Keratinocyte (primary cell): ENCODE measurements at regions not wholly inside any gene's neighbourhood (a gene's known extent, or its start where the extent isn't known, plus 50 kb on each side); places are given as distances from the start of the nearest gene placed in this dataset.

Experiments
- DNase-seq: peaks from one replicate; pipeline ENCODE4 v3.0.0-alpha.2; 2011; ENCODE audit warnings: low read depth, missing footprints, low spot score
- FAIRE-seq: peaks from 2 replicates; lab custom pipeline; 2011; peaks lifted over from hg19 to GRCh38; lab: Jason Lieb, UNC
- H2AFZ ChIP-seq: 2 replicates; pipeline ENCODE4 v1.6.0; 2012; ENCODE audit warnings: low read length, control low read depth, inconsistent platforms; ENCODE audit not compliant: control insufficient read depth
- H3K27ac ChIP-seq: 2 replicates; pipeline ENCODE4 v1.5.1; 2011; ENCODE audit warnings: low read length; ENCODE audit not compliant: control insufficient read depth, insufficient read depth
- H3K27me3 ChIP-seq: 3 replicates; pipeline ENCODE4 v1.6.0; 2011; ENCODE audit warnings: low read length; ENCODE audit not compliant: control insufficient read depth, insufficient read depth; ENCODE audit errors: extremely low read depth
- H3K36me3 ChIP-seq, 2 experiments: 2 replicates in 1 of 2; 3 replicates in 1 of 2; pipeline ENCODE4 v1.5.1; 2011; ENCODE audit warnings: low read length in 2 of 2, mild to moderate bottlenecking in 1 of 2; ENCODE audit not compliant: control insufficient read depth in 2 of 2, insufficient read depth in 2 of 2; ENCODE audit errors: extremely low read depth in 1 of 2
- H3K4me1 ChIP-seq: 3 replicates; pipeline ENCODE4 v1.5.1; 2011; ENCODE audit warnings: low read length; ENCODE audit not compliant: control insufficient read depth, insufficient read depth; ENCODE audit errors: extremely low read depth
- H3K4me2 ChIP-seq: 3 replicates; pipeline ENCODE4 v1.6.0; 2011; ENCODE audit warnings: low read depth, low read length; ENCODE audit not compliant: control insufficient read depth, insufficient read depth; ENCODE audit errors: extremely low read depth
- H3K4me3 ChIP-seq, 3 experiments: fragments of 200-600 bp in 1 of 3; sonication (generic) in 1 of 3; 2 replicates in 2 of 3; 3 replicates in 1 of 3; pipeline ENCODE4 v1.5.1; 2011 to 2016; ENCODE audit warnings: low read length in 3 of 3, mild to moderate bottlenecking in 3 of 3, control low read depth in 2 of 3, inconsistent platforms in 1 of 3, low read depth in 1 of 3, mixed read lengths in 1 of 3, mixed run types in 1 of 3, moderate library complexity in 1 of 3; ENCODE audit not compliant: control insufficient read depth in 2 of 3, insufficient read depth in 2 of 3; ENCODE audit errors: extremely low read depth in 1 of 3
- H3K79me2 ChIP-seq: 2 replicates; pipeline ENCODE4 v1.6.0; 2012; ENCODE audit warnings: low read length; ENCODE audit not compliant: control insufficient read depth, insufficient read depth
- H3K9ac ChIP-seq: 3 replicates; pipeline ENCODE4 v1.6.0; 2011; ENCODE audit warnings: low read length; ENCODE audit not compliant: control insufficient read depth, insufficient read depth; ENCODE audit errors: extremely low read depth
- H3K9me1 ChIP-seq: 3 replicates; pipeline ENCODE4 v1.6.0; 2011; ENCODE audit warnings: low read length; ENCODE audit not compliant: control insufficient read depth, insufficient read depth; ENCODE audit errors: extremely low read depth
- H3K9me3 ChIP-seq: 2 replicates; pipeline ENCODE4 v1.5.1; 2012; ENCODE audit warnings: low read depth, low read length; ENCODE audit not compliant: control insufficient read depth
- H4K20me1 ChIP-seq: 3 replicates; pipeline ENCODE4 v1.6.0; 2011; ENCODE audit warnings: low read length; ENCODE audit not compliant: control insufficient read depth, insufficient read depth; ENCODE audit errors: extremely low read depth
- EZH2 ChIP-seq: IDR thresholded peaks from one replicate; pipeline ENCODE4 v1.6.1; 2012; ENCODE audit warnings: inconsistent platforms, mild to moderate bottlenecking, low read length, moderate library complexity
- dilution Hi-C: fragments of 300-500 bp; cut with MboI; formaldehyde crosslinking; loops from one replicate; pipeline ENCODE4 v1.7.0; 2020; ENCODE audit warnings: low sequenced_read_pairs; ENCODE audit not compliant: extremely low pct_ligation_motif_present
- TF ChIP-seq, protein P1 (sequence below), 3 experiments: IDR thresholded peaks in 1 of 3; conservative IDR thresholded peaks in 1 of 3; optimal IDR thresholded peaks in 1 of 3; 2 replicates in 2 of 3; 3 replicates in 1 of 3; pipeline versions ENCODE3 to v1.5.1; 2011; ENCODE audit warnings: low read length in 3 of 3, mild to moderate bottlenecking in 3 of 3, moderate library complexity in 2 of 3, control low read depth in 1 of 3, inconsistent platforms in 1 of 3; ENCODE audit not compliant: insufficient read depth in 2 of 3; ENCODE audit errors: extremely low read depth in 1 of 3

DNA sequence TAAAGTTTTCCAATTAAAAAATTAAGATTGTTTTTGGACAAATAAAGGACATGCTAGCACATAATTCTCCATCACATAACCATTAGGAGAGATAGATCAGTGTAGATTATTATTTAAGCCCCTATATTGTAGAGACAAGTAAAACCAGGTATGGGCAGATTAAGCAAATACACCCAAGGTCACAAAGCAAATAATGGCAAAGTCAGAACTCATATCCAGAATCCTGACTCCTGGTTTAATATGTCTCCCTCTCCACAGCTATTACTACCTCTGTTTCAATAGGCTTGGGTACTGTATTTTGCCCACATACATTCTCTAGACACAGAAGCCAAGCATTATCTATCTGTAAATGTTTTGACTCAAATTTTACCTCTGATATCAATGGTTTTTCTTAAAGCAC is 282.3 kb downstream of the EPHA4 start:
- FAIRE-seq, result no peak

DNA sequence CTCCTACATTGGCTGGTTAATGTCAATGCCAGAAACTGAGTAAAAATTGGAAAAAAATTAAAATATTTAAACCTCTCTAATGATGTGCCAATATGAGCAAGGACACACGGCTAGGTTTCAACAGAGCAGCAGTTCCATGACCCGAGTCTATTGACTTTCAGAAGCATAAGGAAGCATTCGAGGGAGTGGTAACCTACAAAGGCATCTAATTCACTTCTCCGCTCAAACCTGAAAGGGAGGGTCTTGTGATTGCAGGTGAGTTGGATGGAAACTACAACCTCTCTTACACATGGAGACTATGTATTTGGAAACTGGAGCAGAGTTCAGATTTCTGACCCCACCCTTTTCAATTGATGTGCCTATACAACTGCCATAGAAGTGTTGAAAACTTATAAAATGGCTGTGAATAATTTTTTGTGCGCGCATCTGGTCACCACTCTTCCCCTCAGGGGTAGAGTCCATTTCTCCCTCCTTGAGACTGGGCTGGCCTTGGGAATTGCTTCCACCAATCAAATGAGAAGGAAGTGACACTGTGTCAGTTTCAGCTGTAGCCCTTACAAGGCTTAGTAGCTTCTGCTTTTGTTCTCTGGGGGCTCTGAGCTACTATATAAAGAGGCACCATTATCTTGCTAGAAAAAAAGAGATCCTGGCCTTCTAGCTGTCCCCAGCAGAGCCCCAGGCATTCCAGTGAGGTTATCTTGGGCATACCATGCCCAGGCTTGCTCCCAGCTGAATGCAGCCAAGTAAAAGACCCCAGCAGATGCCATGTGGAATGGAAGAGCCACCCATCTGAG is 278.0 kb downstream of the EPHA4 start:
- H2AFZ ChIP-seq, result no peak overlapping the region
- H4K20me1 ChIP-seq, result no peaks in the 10 kb centered on the region
- DNase-seq (no peak), FAIRE-seq (no peak)
- H3K9me1 ChIP-seq, result no peaks in the 10 kb centered on the region
- no peaks in the 10 kb centered on the region for H3K79me2 ChIP-seq
- H3K4me3 ChIP-seq, result no peak overlapping the region
- no peaks in the 10 kb centered on the region for H3K4me1 ChIP-seq
- no peak overlapping the region for H3K4me2 ChIP-seq
- no peaks in the 10 kb centered on the region for H3K9me3 ChIP-seq
- TF ChIP-seq, protein P1, sequence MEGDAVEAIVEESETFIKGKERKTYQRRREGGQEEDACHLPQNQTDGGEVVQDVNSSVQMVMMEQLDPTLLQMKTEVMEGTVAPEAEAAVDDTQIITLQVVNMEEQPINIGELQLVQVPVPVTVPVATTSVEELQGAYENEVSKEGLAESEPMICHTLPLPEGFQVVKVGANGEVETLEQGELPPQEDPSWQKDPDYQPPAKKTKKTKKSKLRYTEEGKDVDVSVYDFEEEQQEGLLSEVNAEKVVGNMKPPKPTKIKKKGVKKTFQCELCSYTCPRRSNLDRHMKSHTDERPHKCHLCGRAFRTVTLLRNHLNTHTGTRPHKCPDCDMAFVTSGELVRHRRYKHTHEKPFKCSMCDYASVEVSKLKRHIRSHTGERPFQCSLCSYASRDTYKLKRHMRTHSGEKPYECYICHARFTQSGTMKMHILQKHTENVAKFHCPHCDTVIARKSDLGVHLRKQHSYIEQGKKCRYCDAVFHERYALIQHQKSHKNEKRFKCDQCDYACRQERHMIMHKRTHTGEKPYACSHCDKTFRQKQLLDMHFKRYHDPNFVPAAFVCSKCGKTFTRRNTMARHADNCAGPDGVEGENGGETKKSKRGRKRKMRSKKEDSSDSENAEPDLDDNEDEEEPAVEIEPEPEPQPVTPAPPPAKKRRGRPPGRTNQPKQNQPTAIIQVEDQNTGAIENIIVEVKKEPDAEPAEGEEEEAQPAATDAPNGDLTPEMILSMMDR (optimal IDR thresholded peaks at IDR 0.05 in 1 of 3, IDR thresholded peaks at IDR 0.05 in 1 of 3, conservative IDR thresholded peaks at IDR 0.05 in 1 of 3; ENCODE audit: extremely low read depth in 1 of 3, insufficient read depth in 2 of 3, low read length in 3 of 3), result no peak
- no peak for TF ChIP-seq EZH2
- H3K36me3 ChIP-seq, result no peaks in the 10 kb centered on the region
- H3K9ac ChIP-seq, result no peak overlapping the region
- dilution Hi-C loops, result no loop called here
- no peak overlapping the region for H3K27ac ChIP-seq
- no peaks in the 10 kb centered on the region for H3K27me3 ChIP-seq

More for the DNA sequence above, 282.3 kb downstream of the EPHA4 start:
- Histone ChIP-seq H3K9me3 (no peaks in the 10 kb centered on the region), H3K27me3 (no peaks in the 10 kb centered on the region), H2AFZ (no peak overlapping the region), H3K9me1 (no peaks in the 10 kb centered on the region), H3K4me2 (no peak overlapping the region), H3K4me3 (no peak overlapping the region), H3K27ac (no peak overlapping the region), H3K79me2 (no peaks in the 10 kb centered on the region), H4K20me1 (no peaks in the 10 kb centered on the region), H3K9ac (no peak overlapping the region), H3K36me3 (no peaks in the 10 kb centered on the region), H3K4me1 (no peaks in the 10 kb centered on the region)
- TF ChIP-seq, protein P1 (optimal IDR thresholded peaks at IDR 0.05 in 1 of 3, IDR thresholded peaks at IDR 0.05 in 1 of 3, conservative IDR thresholded peaks at IDR 0.05 in 1 of 3; ENCODE audit: extremely low read depth in 1 of 3, insufficient read depth in 2 of 3, low read length in 3 of 3), result no peak
- no peak for TF ChIP-seq EZH2
- no peak for DNase-seq
- dilution Hi-C loops, result no loop called here
